GM21447 (cell line): ENCODE measurements at regions not wholly inside any gene's neighbourhood (a gene's known extent, or its start where the extent isn't known, plus 50 kb on each side); places are given as distances from the start of the nearest gene placed in this dataset.

Source experiments
- ATAC-seq: cut with Tn5 transposase; IDR thresholded peaks from one replicate; pipeline ENCODE4 v1.9.1; 2021; ENCODE audit not compliant: unreplicated experiment

GRCh38 chr5:174159327-174160114 is 114.0 kb downstream of the NSG2 start:
- ATAC-seq: no peak

DNA sequence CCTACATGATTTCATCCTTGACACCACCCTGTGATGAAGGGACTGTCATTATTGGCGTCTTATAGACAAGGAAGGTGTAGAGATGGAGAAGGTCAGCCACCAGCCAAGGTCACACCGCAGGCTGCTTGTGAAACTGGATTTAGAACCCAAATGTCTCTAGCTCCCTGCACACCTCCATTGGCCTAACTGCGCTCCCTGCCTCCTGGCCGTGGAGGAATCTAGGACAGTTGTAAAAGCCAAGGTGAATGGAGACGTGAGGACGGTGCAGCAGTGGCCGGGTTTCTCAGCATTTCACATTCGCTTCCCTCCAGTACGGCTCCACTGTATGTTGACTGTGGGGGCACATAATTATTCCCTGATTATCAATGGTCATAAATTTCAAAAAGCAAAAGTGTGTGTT is 119.9 kb downstream of the NSG2 start:
- no peak for ATAC-seq

- ATAC-seq: no peak
Observed at GRCh38 chr5:174166231-174167079, 120.9 kb downstream of the NSG2 start.

DNA sequence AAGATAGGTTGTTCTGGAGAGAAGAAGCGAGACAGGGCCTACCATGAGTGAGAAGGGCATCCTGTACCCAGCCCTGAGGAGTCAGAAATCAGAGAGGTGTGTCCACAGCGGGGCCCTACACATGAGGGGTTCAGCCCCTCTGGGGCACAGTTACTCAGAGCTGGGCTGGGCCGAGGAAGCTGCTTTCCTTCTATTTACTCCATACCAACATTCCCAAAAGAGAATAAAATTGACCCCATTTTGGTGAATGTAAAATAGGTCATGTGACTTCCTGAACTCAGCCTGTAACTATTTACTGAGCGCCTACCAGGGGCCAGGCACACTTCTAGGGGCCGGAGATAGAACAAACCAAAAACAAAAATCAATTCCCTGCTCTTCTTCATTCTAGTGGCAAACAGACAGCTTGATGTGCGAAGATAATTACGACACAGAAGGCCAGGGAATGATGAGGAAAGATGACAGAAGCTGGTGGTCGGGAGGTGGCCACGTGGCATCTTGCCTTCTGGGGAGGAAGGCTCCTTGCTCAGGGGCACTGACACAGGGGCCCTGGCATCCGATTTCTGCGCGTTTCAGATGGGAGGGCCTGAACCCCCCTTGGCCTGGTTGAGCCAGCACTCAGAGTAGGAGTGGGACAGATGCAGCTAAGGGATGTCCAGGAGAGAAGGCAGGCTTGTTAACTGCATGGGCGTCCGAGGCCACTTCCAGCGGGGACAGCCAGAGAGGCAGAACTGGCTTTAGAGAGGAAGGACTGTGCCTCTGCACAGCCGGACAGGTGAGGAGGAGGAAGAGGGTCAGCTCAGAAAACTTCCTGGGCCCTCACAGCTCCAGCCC is 121.8 kb downstream of the NSG2 start:
- no peak for ATAC-seq

DNA sequence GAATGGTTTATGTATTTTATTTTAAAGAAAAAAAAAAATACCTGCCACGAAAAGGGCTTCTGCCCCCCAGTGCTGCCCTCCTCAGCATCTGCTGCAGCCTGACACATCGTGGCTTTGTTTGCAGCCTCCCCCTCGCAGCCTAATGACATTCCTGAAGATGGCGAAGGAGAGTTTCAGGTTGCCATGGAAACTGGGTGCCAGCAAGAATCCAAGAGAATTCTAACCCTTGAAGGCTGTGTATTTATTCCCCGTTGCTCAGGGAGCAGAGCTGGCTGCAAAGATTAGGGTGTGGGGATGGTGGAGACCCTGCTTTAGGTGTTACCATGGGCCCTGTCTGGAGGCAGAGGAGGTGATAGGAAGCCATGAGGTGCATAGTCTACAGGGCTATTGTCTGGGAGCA is 126.6 kb downstream of the NSG2 start:
- ATAC-seq: no peak

GRCh38 chr5:174172566-174172965 is 127.1 kb downstream of the NSG2 start:
- ATAC-seq: no peak

DNA sequence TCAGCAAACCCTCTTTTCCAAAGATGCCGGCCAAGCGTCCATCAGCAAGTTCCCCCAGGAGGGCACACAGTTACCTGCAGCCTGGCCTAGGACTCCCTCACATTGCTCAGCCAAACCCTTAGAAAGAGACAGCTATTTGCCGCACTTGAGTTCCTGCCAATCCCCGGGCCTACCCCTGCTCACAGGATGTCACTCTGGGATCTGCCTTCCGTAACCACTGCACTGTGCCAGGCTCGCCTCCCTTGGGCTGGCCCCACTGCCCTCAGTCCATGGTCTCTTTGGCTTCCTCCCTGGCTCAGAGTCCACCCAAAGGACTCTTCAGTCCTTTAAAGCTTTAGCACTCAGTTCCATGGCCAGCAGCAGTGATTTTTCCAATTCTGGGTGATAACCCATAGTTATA is 128.3 kb downstream of the NSG2 start:
- ATAC-seq: no peak

DNA sequence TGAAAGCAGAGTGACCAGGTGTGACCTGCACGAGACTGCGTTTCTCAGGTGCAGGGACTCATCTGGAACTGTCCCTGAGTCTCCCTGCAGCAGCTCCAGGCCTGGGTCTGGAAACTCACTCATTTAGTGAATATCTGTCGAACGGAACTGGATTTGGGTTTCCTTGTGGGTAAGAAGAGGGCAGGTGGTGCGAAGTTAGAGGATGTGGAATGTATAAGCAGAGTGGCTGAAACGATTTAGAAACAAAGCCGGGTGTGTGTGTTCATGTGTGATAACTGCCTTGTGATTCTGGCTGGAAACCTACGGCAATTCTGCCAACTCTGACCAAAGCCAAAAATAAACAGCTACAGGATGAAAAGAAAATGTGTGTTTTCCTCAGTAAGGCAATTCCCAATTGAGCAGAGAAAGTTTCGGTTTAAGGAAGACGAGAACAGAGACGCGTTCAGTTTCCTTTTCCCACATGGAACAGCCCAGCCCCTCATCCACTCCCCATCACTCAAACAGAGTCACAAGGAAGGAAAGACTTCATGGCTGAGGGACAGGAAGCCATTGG is 130.3 kb downstream of the NSG2 start:
- ATAC-seq: no peak

- no peak for ATAC-seq
Observed at GRCh38 chr5:174176511-174176910, 131.0 kb downstream of the NSG2 start.

GRCh38 chr5:174177531-174177930 is 132.0 kb downstream of the NSG2 start:
- no peak for ATAC-seq

DNA sequence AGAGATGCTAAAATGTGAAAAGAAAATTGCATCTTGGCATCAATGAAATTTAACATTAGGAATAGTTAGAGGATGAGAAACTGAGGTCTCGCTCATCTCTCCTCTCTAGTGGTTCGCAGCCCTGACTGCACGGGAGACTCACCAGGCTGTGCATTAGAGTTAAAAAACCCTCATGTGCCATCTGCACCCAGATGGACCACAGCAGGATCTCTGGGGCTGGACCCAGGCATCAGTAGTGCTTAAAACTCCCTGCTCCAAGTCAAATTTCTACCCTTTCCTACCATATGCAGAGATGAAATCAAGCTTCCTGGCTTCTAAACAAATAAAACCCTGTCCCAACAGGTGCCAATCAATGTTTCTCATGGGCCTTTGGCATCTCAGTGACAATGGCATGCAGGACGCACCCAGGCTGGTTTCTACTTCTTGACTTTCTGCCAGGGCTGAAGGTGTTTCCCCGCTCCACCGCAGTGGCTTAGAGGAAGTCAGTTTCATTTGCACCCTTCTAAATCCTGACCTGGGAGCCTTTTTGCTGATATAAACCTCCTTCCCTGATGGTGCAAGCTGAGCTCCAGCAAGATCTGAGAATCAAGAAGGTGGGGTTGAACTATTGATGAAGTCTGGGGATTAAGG is 132.6 kb downstream of the NSG2 start:
- no peak for ATAC-seq

GRCh38 chr5:174180639-174181038 is 135.1 kb downstream of the NSG2 start:
- ATAC-seq: no peak

GRCh38 chr5:174182111-174182510 is 136.6 kb downstream of the NSG2 start:
- ATAC-seq: no peak

- no peak for ATAC-seq
Observed at GRCh38 chr5:174183701-174184100, 138.2 kb downstream of the NSG2 start.

GRCh38 chr5:174185506-174185905 is 140.0 kb downstream of the NSG2 start:
- no peak for ATAC-seq

DNA sequence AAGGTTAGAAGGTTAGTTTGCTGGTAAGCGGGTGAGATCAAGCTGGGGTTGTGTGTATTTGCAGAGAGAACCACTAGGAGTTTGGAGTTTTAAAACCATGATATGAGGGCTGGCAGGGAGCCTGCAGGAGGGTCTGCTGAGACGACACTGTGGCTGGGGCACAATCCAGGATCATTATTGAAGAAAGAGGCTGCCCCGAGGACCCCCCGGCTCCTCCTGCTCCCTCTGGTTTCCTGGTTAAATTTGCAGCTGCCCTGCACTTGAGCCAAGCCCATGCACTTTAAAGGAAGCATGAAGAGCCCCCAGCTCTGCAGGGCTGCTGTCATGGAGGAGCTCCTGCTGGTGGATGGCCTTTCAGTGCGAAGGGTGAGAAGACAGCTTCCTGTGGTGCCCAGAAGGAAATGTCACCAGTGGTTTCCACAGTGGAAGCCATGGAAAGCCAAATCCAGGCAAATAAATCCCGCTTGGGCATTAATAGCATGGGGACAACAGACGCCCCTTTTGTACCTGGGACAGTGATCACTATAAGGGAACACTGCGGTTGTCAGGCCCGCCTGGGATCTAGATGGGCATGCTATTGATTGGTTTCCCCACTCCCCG is 140.7 kb downstream of the NSG2 start:
- ATAC-seq: no peak

DNA sequence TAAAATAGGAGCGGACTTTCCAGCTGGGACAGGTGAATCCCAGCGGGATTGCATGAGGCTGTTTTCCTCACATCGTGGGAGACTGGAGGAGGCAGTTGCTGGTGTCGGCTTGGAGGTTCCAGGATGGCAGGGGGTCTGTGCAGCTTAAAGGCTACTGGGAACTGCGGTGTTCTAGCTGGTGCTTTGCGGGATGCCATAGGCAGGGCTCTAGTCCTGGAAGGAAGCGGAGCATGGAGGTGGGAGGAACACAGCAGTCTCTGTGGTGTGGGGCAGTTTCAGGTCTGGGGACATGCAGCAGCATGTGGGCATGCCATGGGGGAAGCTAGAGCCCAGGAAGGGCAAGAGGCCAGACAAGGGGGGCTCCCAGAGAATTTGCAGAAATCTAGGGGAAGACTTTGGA is 141.5 kb downstream of the NSG2 start:
- no peak for ATAC-seq

- ATAC-seq: no peak
Observed at GRCh38 chr5:174187481-174187880, 142.0 kb downstream of the NSG2 start.

DNA sequence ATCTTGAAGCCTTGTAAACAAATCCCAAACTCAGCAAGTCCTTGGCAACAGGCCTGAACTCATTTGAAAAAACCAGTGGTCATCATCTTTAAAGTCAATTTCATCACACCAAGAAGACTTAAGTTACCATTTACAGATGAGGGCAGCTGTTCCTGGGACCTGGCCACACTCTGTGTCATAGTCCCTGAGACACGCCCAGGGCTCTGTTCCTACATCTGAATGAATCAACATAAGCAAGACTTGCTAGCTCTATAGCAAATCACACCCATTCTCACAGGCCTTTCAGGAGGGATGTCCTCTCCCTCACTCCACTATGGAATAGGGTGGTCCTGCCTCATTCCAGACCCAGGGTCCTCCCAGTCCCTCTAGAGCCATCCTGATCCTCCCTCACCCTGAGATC is 142.8 kb downstream of the NSG2 start:
- ATAC-seq: no peak
